ENCODE measurements at regions not wholly inside any gene's neighbourhood (a gene's known extent, or its start where the extent isn't known, plus 50 kb on each side); places are given as distances from the start of the nearest gene placed in this dataset.
A peak's percentile ranks its signal among the peaks of the same experiment; 100 is the strongest.

DNA sequence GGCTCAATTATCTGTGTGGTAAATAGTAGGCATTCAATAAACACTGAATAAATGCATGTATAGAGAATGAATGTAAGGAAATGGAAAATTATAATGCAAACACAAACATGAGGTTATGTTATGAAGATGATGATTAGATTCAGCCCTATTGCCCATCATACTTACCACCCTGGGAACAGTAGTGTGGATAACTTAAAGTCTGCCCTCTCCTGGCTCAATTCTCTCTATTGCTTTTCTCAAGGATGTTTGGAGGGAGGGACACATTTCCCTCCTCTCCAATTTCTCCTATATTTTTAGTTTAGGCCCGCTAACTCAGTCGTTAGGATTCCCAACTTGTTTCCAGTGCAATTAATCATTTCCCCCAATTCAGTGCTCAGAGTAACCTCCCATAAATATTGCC, 101.5 kb upstream of the TNR start:
- H3K4me3 ChIP-seq (ENCODE audit: low read depth, low read length): no peak overlapping the region
- TF ChIP-seq, protein P1, sequence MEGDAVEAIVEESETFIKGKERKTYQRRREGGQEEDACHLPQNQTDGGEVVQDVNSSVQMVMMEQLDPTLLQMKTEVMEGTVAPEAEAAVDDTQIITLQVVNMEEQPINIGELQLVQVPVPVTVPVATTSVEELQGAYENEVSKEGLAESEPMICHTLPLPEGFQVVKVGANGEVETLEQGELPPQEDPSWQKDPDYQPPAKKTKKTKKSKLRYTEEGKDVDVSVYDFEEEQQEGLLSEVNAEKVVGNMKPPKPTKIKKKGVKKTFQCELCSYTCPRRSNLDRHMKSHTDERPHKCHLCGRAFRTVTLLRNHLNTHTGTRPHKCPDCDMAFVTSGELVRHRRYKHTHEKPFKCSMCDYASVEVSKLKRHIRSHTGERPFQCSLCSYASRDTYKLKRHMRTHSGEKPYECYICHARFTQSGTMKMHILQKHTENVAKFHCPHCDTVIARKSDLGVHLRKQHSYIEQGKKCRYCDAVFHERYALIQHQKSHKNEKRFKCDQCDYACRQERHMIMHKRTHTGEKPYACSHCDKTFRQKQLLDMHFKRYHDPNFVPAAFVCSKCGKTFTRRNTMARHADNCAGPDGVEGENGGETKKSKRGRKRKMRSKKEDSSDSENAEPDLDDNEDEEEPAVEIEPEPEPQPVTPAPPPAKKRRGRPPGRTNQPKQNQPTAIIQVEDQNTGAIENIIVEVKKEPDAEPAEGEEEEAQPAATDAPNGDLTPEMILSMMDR (IDR thresholded peaks at IDR 0.05; ENCODE audit: low read depth, low read length): no peak

DNA sequence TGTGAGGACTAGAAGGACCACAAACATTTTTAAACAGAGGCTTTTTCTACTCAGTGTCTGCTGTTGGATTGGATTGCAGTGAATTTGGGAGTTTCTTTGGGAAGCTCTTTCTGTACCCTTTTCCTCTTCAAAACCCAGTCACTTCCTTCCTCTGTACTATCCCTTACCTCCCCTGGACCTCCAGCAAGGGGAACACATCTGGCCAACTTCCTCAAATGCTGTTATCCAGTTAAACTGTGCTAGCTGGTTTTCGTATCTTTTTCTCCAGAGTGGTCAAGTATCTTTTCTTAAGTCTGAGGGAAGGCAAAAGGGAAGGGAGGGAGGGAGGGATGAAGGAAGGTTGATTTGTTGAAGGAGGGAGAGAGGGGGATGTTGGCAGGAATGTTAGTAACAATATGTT, 99.2 kb upstream of the TNR start:
- TF ChIP-seq, protein P1 (IDR thresholded peaks at IDR 0.05; ENCODE audit: low read depth, low read length): no peak
- H3K4me3 ChIP-seq (ENCODE audit: low read depth, low read length): no peak overlapping the region

DNA sequence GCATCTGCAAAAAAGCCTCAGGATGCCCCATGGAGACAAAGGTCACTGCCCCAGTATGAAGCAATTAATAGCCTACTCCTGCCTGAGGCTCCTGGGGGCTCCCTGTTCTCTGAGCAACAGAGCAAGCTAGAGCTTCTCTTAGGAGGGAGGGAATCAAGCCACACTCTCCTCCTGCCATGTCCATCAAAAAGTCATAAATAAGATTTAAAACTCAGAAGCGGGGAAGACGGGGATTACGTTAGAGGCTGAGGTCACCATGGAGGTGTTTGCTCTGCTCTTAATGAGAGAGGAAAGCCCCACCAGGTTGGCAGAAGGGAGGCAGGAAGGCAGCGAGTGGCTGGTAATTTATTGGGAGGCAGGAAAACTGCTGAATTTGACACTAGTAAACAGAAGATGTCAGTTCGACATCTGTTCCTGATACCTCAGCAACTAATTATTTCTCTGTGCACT, 98.4 kb upstream of the TNR start:
- TF ChIP-seq, protein P1 (IDR thresholded peaks at IDR 0.05; ENCODE audit: low read depth, low read length): no peak
- H3K4me3 ChIP-seq (ENCODE audit: low read depth, low read length): no peak overlapping the region

DNA sequence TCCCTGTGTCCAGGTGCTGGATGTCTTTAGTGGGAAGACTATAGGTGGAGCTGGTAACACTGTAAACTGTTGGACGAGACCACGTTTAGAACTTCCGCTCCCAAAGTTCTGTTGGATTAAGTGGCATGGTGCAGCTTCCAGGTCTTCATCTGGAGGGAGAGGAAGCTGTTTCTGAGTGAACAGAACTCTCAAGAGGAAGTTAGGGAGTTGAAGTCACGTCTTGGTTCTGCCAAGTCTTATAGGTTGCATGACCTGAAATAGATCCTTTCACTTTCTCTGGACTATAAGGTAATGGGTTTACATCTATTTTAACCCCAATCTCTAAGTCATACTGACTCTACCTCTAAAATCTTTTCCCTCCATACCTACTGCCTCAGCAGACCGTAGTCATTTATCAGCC, 97.4 kb upstream of the TNR start:
- no peak overlapping the region for H3K4me3 ChIP-seq (ENCODE audit: low read depth, low read length)
- TF ChIP-seq, protein P1 (IDR thresholded peaks at IDR 0.05; ENCODE audit: low read depth, low read length): no peak

DNA sequence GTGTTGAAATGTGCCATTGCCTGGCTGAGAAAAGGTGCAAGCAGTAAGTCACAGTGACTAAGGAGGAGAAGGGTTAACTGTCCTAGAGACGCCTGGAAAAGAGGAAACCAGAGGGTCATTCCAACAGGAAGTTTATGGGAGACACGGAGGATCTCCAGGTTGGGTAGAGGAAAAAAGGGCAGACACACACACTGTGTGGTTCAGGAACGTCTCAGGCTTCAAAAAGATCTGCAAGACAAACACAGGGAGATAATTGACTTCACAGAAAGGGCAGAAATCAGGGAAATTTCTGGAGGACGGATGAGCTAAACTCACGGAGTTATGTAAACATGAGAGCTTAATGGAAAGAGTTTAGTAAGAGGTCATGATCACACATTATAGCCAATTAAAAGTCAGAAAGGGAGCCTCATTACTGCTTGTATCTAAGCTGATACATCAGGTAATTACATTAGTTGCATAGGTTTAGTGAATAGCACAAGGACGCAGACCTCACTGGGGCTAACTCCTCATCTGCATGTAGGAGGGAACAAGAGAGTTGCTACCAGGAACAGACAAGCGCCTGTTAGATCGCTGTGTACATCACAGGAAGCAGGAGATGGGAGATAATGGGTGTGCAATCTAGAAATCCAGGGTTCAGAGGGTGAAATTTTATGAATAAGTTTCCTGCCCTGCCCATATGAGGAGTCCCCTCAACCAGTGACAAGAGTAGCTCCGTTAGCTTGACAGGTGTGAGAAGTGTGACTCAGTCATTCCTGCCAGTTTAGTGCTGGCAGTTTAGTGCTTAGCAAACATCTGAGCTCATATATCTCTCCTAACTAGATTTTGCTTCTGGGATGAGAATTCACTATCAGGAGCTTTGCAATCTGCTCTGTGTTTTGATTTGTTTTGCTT, 96.6 kb upstream of the TNR start:
- H3K4me3 ChIP-seq (ENCODE audit: low read depth, low read length): peak overlapping the region; percentile 26
- TF ChIP-seq, protein P1 (IDR thresholded peaks at IDR 0.05; ENCODE audit: low read depth, low read length): no peak

DNA sequence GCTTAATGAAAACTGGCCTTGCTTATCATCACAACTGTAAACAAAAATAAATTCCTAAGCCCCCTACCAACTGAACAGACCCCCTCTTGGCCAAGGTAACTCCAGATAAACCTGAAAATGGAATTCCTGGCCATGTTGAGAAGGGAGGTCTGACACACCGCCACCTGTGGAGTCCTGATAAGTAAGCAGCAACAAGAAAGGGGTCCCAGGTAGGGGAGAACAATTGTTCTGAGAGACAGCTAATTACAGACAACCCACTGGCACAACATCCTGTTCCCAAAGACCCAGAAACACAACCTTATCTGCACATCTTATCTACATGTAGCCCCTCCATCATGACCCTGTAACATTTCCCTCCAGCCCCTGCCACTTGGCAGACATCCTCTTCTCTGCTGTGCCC, 91.2 kb upstream of the TNR start:
- TF ChIP-seq, protein P1 (IDR thresholded peaks at IDR 0.05; ENCODE audit: low read depth, low read length): no peak
- H3K4me3 ChIP-seq (ENCODE audit: low read depth, low read length): no peak overlapping the region

DNA sequence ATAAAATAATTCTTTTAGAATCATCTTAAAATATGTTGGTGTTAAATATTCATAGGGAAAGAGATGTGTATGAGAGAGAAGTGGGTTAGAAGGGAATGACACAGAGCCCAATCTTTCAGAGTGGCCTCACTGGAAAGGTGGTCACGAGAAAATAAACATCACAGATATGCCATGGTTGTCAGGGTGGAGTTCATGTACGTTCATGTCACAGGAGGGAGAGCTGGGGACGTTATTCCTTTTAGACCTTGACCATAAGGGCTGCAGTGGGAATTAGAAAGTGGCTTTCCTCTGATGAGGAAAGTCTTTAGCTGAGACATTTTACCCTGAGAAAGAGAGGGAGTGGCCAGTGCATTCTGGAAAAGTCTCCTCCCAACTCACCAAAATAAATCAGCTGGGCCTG, 90.6 kb upstream of the TNR start:
- no peak overlapping the region for H3K4me3 ChIP-seq (ENCODE audit: low read depth, low read length)
- TF ChIP-seq, protein P1 (IDR thresholded peaks at IDR 0.05; ENCODE audit: low read depth, low read length): no peak
